ENCODE measurements at regions not wholly inside any gene's neighbourhood (a gene's known extent, or its start where the extent isn't known, plus 50 kb on each side); places are given as distances from the start of the nearest gene placed in this dataset.

GRCh38 chr5:53199882-53200281 lies 90.3 kb upstream of the MOCS2 start:
- TF ChIP-seq CTCF (IDR thresholded peaks at IDR 0.05), result no peak
- no peak for TF ChIP-seq POLR2A (IDR thresholded peaks at IDR 0.05)

Data from heart left ventricle (tissue), 13 donors.